ENCODE measurements at regions not wholly inside any gene's neighbourhood (a gene's known extent, or its start where the extent isn't known, plus 50 kb on each side); places are given as distances from the start of the nearest gene placed in this dataset.

DNA sequence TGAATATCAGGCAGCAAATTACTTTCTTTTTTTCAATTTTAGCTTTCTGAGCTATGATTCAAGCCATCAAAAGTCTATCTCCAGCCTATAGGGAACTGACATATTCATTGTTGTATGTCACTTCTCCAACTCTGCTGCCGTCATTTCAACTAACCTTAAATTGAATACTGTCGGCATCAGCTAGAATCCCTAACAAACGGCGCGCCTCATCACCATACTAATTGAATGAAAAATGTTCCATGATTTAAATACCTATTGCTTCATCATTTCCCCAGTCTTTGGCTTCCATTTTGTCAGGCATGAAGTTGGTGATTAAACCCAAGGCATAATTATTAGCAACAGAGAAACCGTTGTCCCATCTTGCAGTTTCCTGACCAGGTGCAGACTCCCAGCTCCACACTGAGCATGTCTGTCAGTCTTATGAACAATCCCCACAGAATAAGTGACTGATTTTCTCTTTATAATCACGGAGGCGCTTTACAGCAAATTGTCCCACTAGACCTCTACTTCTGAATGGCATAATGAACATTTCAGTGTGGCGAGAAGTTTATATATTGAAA lies 83.5 kb upstream of the NPY start:
- Mint-ChIP-seq H3K27ac (no peak overlapping the region), H3K27me3 (no peaks in the 10 kb centered on the region), H3K9me3 (no peaks in the 10 kb centered on the region), H3K36me3 (ENCODE audit: low read depth) (no peaks in the 10 kb centered on the region), H3K4me3 (no peak overlapping the region), H3K4me1 (peaks cover 5% of the 10 kb centered on the region)
- intact Hi-C loops (cut with micrococcal nuclease), result no loop called here
- DNase-seq, result no peak

DNA sequence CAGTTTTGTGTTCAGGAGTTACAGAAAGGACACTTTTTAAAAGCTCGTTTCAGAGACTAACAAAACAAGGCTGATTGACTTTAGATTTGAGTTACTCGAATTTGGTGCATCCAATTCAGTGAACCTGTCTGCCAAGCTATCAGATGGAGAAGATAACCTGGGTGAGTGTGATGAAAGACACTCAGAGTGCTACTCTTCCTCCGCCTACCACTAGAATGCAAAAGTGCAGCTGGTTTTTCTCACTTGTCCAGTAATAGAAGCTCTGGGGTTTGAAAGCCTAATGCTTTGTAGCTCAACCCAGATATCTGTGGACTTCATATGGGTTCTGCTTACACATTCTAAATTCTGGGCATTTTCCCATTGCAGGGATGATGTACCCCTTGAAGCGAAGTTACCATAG lies 82.8 kb upstream of the NPY start:
- Mint-ChIP-seq H3K4me3 (no peak overlapping the region), H3K9me3 (no peaks in the 10 kb centered on the region), H3K27me3 (no peaks in the 10 kb centered on the region), H3K36me3 (ENCODE audit: low read depth) (no peaks in the 10 kb centered on the region), H3K27ac (no peak overlapping the region), H3K4me1 (peaks cover 5% of the 10 kb centered on the region)
- intact Hi-C loops (cut with micrococcal nuclease), result no loop called here
- DNase-seq, result no peak

DNA sequence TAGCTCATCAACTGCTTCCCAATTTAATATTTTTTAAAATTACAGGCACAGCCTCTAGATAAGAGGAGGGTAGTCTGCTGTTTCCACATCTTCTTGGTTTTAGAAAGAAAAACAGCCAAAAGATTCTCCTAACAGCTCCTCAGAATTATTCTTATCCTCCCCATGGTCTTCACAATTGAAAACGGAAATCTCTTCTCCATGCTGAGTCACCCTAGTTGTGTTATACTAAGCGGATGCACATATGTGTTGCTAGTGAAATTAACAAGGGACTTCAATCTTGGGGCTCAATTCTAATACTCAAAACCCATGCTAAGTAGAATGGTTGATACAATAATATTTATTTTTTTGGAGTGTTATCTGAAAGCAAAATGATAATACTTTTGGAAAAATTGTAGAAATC lies 71.9 kb upstream of the NPY start:
- H3K27me3 Mint-ChIP-seq, result no peaks in the 10 kb centered on the region
- intact Hi-C loops (cut with micrococcal nuclease), result no loop called here
- no peaks in the 10 kb centered on the region for H3K36me3 Mint-ChIP-seq (ENCODE audit: low read depth)
- no peak for DNase-seq
- peaks cover 4% of the 10 kb centered on the region for H3K9me3 Mint-ChIP-seq
- H3K4me3 Mint-ChIP-seq, result no peak overlapping the region
- H3K4me1 Mint-ChIP-seq, result no peaks in the 10 kb centered on the region
- H3K27ac Mint-ChIP-seq, result no peak overlapping the region

DNA sequence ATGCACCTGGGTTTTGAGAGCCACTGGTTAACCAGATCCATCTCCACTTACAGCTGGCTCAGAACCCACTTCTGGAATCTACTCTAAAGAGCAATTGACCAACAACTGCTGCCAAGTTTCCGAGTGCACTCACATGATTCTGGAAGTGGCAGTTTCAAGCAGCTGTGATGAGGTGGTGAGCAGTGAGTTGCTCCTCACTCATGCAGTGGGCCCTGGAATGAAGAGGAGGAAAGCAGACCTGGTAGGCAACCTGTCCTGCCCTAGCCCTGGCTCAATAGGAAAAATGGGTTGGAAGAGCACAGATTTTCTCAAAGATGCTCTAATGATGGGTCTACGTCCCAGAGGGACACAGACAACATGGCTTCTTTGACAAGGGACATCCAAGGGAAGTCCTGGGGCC lies 70.7 kb upstream of the NPY start:
- Mint-ChIP-seq H3K4me1 (no peaks in the 10 kb centered on the region), H3K27ac (no peak overlapping the region), H3K4me3 (no peak overlapping the region), H3K9me3 (no peaks in the 10 kb centered on the region), H3K36me3 (ENCODE audit: low read depth) (no peaks in the 10 kb centered on the region), H3K27me3 (no peaks in the 10 kb centered on the region)
- DNase-seq, result no peak
- intact Hi-C loops (cut with micrococcal nuclease), result no loop called here

DNA sequence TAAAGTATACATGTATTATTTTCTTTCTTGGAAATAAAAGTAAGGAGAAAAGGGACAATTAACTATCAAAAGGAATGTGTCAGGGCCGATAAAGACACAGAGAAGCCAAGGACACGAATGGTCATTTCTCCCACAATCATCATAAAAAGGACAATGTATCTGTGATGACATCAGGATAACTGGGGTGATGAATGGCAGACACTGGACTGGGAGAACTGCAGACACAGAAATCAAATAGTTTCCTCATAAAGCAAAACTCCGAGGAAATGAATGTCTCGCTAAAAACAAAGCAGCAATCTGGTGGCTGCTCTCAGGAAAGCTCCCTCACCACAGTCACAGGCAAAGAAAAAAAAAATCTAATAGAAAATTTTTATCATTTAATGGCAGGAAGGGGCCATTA lies 69.3 kb upstream of the NPY start:
- Mint-ChIP-seq H3K4me3 (no peak overlapping the region), H3K36me3 (ENCODE audit: low read depth) (no peaks in the 10 kb centered on the region), H3K27ac (no peak overlapping the region), H3K4me1 (no peaks in the 10 kb centered on the region), H3K9me3 (no peaks in the 10 kb centered on the region), H3K27me3 (no peaks in the 10 kb centered on the region)
- DNase-seq, result no peak
- intact Hi-C loops (cut with micrococcal nuclease), result no loop called here

DNA sequence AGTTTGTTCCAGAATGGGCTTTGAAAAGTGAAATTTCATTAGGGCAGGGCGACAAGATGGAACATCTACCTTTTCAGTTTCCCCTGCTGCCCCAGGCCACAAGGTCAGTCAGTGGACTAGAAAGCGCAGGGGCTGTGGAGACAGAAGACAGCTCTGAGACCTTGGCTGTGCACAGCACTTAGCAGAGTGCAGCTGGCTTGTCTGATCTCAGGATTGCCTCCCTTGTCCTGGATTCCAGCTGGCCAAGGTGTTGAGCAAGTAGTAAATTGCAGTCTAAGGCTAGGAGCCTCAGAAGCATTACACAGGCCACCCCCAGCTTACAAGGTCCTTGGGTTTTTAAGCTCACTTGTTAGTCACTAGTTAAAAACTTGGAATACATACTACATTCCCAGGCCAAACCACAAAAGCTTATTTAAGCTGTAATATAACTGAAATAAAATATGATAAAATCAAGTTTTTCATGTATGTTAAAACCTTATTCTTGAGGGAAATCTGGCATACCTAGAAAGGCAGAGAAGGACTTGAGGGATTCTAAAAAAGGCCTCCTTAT lies 67.3 kb upstream of the NPY start:
- H3K27ac Mint-ChIP-seq, result no peak overlapping the region

DNA sequence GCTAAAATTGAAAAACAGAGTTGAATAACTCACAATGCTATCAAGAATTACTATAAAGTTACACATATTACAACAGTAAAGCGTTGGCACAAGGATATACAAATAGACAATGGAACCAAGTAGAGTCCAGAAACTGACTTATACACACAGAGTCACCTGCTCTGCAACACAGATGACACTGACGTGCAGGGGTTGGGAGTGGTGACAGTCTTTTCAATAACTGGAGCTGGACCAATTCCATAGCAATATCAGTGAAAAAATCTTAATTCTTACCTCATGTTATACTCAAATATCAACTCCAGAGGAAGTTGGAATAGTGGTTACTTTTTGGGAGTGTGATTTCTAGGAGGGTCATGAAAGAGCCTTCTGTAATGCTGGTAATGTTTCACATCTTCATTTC lies 62.5 kb upstream of the NPY start:
- Mint-ChIP-seq H3K9me3 (peaks cover 21% of the 10 kb centered on the region), H3K36me3 (ENCODE audit: low read depth) (no peaks in the 10 kb centered on the region), H3K4me1 (no peaks in the 10 kb centered on the region), H3K27me3 (peaks cover 3% of the 10 kb centered on the region), H3K4me3 (no peak overlapping the region), H3K27ac (no peak overlapping the region)
- DNase-seq, result no peak
- intact Hi-C loops (cut with micrococcal nuclease), result no loop called here

More for the DNA sequence above, 67.3 kb upstream of the NPY start:
- no peaks in the 10 kb centered on the region for H3K27me3 Mint-ChIP-seq
- no peak for DNase-seq
- intact Hi-C loops (cut with micrococcal nuclease), result no loop called here
- no peaks in the 10 kb centered on the region for H3K4me1 Mint-ChIP-seq
- no peaks in the 10 kb centered on the region for H3K9me3 Mint-ChIP-seq
- no peaks in the 10 kb centered on the region for H3K36me3 Mint-ChIP-seq (ENCODE audit: low read depth)
- H3K4me3 Mint-ChIP-seq, result no peak overlapping the region

DNA sequence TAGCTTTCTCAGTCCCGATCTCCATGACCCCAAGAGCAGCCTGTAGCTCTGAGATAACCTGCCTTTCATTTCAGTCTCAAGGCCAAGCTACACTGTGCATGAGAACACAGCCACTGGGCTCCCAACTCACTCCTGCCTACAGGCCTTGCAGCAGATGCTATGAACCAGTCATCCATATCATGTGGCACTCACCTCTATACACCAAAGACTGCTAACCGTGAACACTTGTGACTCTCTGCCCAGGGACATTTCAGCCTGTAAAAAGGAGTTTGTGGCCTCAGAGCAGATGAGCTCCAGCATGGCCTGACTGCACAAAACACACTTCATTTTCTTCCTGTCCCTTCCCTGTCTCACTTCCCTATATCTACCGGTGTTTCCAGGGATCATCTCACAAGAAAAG lies 56.9 kb upstream of the NPY start:
- intact Hi-C loops (cut with micrococcal nuclease), result no loop called here
- Mint-ChIP-seq H3K36me3 (ENCODE audit: low read depth) (no peaks in the 10 kb centered on the region), H3K9me3 (peaks cover 21% of the 10 kb centered on the region), H3K27ac (no peak overlapping the region), H3K27me3 (peaks cover 5% of the 10 kb centered on the region), H3K4me3 (no peak overlapping the region), H3K4me1 (peaks cover 7% of the 10 kb centered on the region)
- DNase-seq, result no peak

DNA sequence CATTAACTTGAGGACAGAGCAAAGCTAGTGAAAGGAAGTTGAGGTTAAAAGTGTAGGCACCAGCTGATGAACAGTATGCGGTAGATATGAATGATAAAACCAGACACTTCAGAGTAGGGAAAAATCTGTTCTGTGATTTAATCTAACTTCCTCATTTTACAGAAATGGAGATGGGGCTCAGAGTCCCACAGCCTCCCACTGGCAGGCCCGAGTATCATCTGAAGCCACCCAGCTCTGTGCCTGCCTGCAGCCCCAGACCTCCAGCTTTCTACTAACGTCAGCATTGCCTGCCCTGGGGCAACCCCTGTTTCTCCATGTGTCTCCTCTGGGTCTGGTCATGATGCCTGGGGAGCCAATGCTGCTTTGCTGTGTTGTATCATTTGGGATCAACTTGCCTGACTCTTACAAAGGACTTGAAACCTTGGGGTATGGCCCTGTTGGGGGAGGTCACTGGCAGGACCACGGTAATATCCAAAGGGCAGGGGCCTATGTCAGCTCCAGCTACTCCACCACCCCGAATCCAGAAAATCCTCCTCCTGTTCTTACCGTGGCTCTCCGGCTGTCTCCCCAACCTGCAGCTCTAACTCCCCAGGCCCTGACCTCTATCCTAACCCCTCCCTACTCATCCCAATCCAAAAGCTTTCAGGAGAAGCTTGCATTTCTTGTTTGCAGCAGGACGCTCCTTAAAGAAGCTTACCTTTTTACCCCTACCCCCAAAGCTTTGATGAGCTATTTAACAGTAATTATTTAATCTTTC lies 56.2 kb upstream of the NPY start:
- peaks cover 7% of the 10 kb centered on the region for H3K4me1 Mint-ChIP-seq
- peaks cover 21% of the 10 kb centered on the region for H3K9me3 Mint-ChIP-seq
- H3K27me3 Mint-ChIP-seq, result peaks cover 9% of the 10 kb centered on the region
- no peak overlapping the region for H3K27ac Mint-ChIP-seq
- intact Hi-C loops (cut with micrococcal nuclease), result no loop called here
- no peak for DNase-seq
- H3K36me3 Mint-ChIP-seq (ENCODE audit: low read depth), result no peaks in the 10 kb centered on the region
- H3K4me3 Mint-ChIP-seq, result no peak overlapping the region

DNA sequence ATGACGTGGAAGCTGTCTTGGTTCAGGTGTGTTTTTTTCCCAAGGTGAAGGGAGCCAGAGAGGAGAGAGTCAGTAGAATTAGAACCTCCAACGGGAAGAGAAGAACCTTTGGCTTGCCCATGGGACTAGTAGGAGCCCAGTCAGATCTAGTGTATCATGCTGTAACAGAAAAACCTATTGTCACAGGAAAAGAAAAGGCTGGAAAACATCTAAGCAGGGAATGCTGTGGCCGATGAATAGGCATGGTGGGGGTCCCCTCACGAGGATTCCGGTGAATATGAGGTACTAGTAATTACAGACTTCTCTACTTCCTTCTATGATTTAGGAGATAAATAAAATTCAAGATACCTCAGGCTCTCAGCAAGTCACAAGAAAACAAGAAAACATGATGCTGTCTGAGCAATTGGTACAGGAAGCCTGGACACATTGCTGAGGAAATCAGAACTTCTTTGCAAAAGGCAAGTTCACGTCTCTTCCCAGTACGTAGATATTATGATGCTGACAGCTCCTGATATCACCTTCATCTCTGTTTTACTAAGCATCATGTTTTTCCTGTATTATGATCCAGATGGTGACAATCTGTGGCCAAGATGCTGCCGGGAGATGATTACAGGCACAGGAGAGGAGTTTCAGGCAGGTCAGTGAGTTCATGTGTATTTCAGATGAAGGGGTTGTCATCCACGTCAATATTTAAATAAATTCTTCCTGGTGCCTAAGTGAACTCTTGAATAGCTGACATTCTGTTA lies 54.3 kb upstream of the NPY start:
- H3K27me3 Mint-ChIP-seq, result peaks cover 13% of the 10 kb centered on the region
- H3K9me3 Mint-ChIP-seq, result peaks cover 7% of the 10 kb centered on the region
- H3K4me3 Mint-ChIP-seq, result no peak overlapping the region
- intact Hi-C loops (cut with micrococcal nuclease), result no loop called here
- peaks cover 7% of the 10 kb centered on the region for H3K4me1 Mint-ChIP-seq
- DNase-seq, result no peak
- H3K27ac Mint-ChIP-seq, result no peak overlapping the region
- H3K36me3 Mint-ChIP-seq (ENCODE audit: low read depth), result no peaks in the 10 kb centered on the region

DNA sequence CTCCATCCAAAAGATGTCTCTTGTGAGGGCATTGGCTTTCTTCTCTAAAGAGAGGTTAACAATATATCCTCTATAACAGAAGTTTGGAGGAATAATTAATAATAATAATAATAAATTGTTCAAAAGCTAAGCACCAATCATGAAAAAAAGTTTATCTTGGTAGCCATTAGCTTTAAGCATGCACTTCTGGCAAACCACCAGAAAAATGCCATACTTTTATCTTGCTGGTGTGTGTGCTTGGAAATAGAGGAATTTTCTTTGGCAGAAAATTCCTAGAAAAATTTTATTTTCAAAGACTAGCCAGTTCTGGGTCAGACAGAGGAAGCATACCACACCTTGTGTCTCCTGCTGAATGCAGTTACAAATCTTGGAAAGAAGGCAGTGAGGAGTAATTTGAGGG lies 52.5 kb upstream of the NPY start:
- Mint-ChIP-seq H3K9me3 (no peaks in the 10 kb centered on the region), H3K4me1 (peaks cover 7% of the 10 kb centered on the region), H3K4me3 (no peak overlapping the region), H3K36me3 (ENCODE audit: low read depth) (no peaks in the 10 kb centered on the region), H3K27ac (no peak overlapping the region), H3K27me3 (peaks cover 13% of the 10 kb centered on the region)
- intact Hi-C loops (cut with micrococcal nuclease), result no loop called here
- DNase-seq, result no peak

DNA sequence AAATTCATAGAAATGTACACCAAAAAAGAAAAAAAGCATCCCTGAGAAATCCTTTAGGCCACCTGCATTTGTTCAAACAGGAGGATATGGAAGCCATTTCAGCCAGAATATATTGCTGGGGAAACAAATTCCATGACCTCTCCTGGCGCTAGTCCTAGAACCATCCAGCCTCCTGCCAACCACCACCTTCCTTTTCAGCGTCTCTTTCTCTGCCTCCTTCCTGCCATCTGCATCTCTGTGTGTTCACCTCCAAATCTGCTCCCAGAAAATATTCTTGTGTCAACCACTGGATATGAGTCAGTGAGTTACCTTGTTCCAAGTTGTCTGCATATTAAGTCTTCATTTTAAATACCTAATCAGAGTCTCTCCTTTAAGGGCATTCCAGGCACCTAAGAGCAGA lies 50.6 kb upstream of the NPY start:
- DNase-seq, result no peak
- no peak overlapping the region for H3K27ac Mint-ChIP-seq
- no peaks in the 10 kb centered on the region for H3K9me3 Mint-ChIP-seq
- peaks cover 15% of the 10 kb centered on the region for H3K27me3 Mint-ChIP-seq
- H3K4me1 Mint-ChIP-seq, result no peaks in the 10 kb centered on the region
- H3K4me3 Mint-ChIP-seq, result no peak overlapping the region
- intact Hi-C loops (cut with micrococcal nuclease), result no loop called here
- no peaks in the 10 kb centered on the region for H3K36me3 Mint-ChIP-seq (ENCODE audit: low read depth)

All from activated CD4-positive, alpha-beta T cell treated with anti-CD3 and anti-CD28 coated beads, Interleukin-2, amount 10 ng/mL, durations not matched to agents 24 days and 14 days (primary cell).